Heart left ventricle (tissue), 16 donors: ENCODE measurements at regions not wholly inside any gene's neighbourhood (a gene's known extent, or its start where the extent isn't known, plus 50 kb on each side); places are given as distances from the start of the nearest gene placed in this dataset.

ENCODE experiments used
- ATAC-seq, 4 donors: fragments of 200-7000 bp; cut with Tn5 transposase; one replicate each; pipeline ENCODE4 v1.9.1; 2020 to 2022; ENCODE audit warnings: moderate library complexity in 4 of 4, mild to moderate bottlenecking in 3 of 4, moderate number of reproducible peaks in 1 of 4
- DNase-seq, 5 donors: peaks; one replicate each; pipeline ENCODE4 v3.0.0-alpha.2; 2020
- H3K27ac ChIP-seq, 12 donors: fragments of 200-600 bp; sonication (generic) in 4 of 12; one replicate each; pipeline versions ENCODE4 v1.5.0 to v1.8.0; 2016 to 2022; ENCODE audit warnings: mild to moderate bottlenecking in 2 of 12
- H3K27me3 ChIP-seq, 9 donors: fragments of 200-600 bp; sonication (generic) in 2 of 9; one replicate each; pipeline versions ENCODE4 v1.5.1 to v1.8.0; 2016 to 2022; ENCODE audit warnings: mild to moderate bottlenecking in 3 of 9
- H3K36me3 ChIP-seq, 9 donors: fragments of 200-600 bp; sonication (generic) in 2 of 9; one replicate each; pipeline versions ENCODE4 v1.5.0 to v1.8.0; 2018 to 2022; ENCODE audit warnings: mild to moderate bottlenecking in 2 of 9
- H3K4me1 ChIP-seq, 12 donors: fragments of 200-600 bp; sonication (generic) in 4 of 12; one replicate each; pipeline versions ENCODE4 v1.5.0 to v1.8.0; 2016 to 2022; ENCODE audit warnings: mild to moderate bottlenecking in 3 of 12
- H3K4me3 ChIP-seq, 12 donors: fragments of 200-600 bp; sonication (generic) in 4 of 12; one replicate each; pipeline versions ENCODE4 v1.5.0 to v1.8.0; 2017 to 2022; ENCODE audit warnings: mild to moderate bottlenecking in 9 of 12, moderate library complexity in 4 of 12
- H3K9me3 ChIP-seq, 12 donors: fragments of 200-600 bp; sonication (generic) in 4 of 12; one replicate each; pipeline versions ENCODE4 v1.5.0 to v1.8.0; 2016 to 2022; ENCODE audit warnings: mild to moderate bottlenecking in 1 of 12
- CTCF ChIP-seq, 12 donors: fragments of 200-600 bp; sonication (generic) in 4 of 12; IDR thresholded peaks; one replicate each; pipeline versions ENCODE4 v1.5.0 to v1.8.0; 2018 to 2022; ENCODE audit warnings: antibody characterized with exemption in 12 of 12, mild to moderate bottlenecking in 5 of 12
- POLR2A ChIP-seq, 2 donors: fragments of 450-650 bp; IDR thresholded peaks; one replicate each; pipeline ENCODE4 v1.6.1; 2017; ENCODE audit warnings: antibody characterized with exemption in 2 of 2, mild to moderate bottlenecking in 2 of 2, moderate library complexity in 2 of 2
- WGBS, 4 donors: extraction: QIAGEN DNeasy Blood & Tissue Kit in 2 of 4; methylation state at CpG; one replicate each; pipeline versions ENCODE4 v1.1.5 to v1.1.7; 2013 to 2018; 5-methylcytosine and 5-hydroxymethylcytosine counted together
- intact Hi-C, 10 donors: fragments of 100-400 bp; cut with DNase I; formaldehyde crosslinking; loops; one replicate each; pipeline versions ENCODE4 v1.11.1 to v1.14.2; 2022
- donor health status: ischemic (EF 13 %, LVEDD 7.1; RV severe dilation, severe dysfunction).
- donor health status: healthy with polysubstance abuse.
- donor health status: DM: no; HTN: yes; CAD: no.
- donor health status: DM: no; HTN: no; CAD: no.
- donor health status: ischemic (EF 25% LVEDD 6.9; RV normal size, moderate dysfunction).
- donor health status: ischemic (EF 25% LVEDD 5.7; RV mildly dilated, moderate dysfunction).
- donor health status: healthy.
- donor health status: DM: yes; HTN: yes; CAD: no.
- donor health status: ischemic (EF 35%, LVEDD 5.7; RV mildly dilated, moderate dysfunction).
- donor health status: nonischemic (EF 11% LVEDD 7.7; RV severe dilation, severe dysfunction).
- donor health status: DM: yes; HTN: yes; CAD: no.
- donor health status: PGD.
- donor health status: ischemic (EF 29% LVEDD 5.4; RV normal size, mild dysfunction).
- donor health status: nonischemic (EF 23%, LVEDD 6.1; RV moderate dilation, normal function).

- Histone ChIP-seq H3K9me3 (no peaks in the 10 kb centered on the region), H3K27me3 (no peaks in the 10 kb centered on the region), H3K4me3 (no peak overlapping the region), H3K4me1 (peaks cover 0 to 28% (median 14%) of the 10 kb centered on the region in 12 donors), H3K27ac (no peak overlapping the region), H3K36me3 (no peaks in the 10 kb centered on the region)
- TF ChIP-seq POLR2A (IDR thresholded peaks at IDR 0.05) (no peak), CTCF (IDR thresholded peaks at IDR 0.05) (no peak)
- 71 to 85% (median 82%) methylated on average over 5 to 9 of the region's 9 CpGs for WGBS, 4 donors
- ATAC-seq (no peak), DNase-seq (no peak)
- intact Hi-C loops: no loop called here
Measured at GRCh38 chr3:72340056-72340455, 508.2 kb downstream of the SHQ1 start.

GRCh38 chr3:72339670-72340030 is 508.6 kb downstream of the SHQ1 start:
- DNase-seq (no peak), ATAC-seq (no peak)
- Histone ChIP-seq H3K4me1 (peaks cover 0 to 28% (median 14%) of the 10 kb centered on the region in 12 donors), H3K36me3 (no peaks in the 10 kb centered on the region), H3K27me3 (no peaks in the 10 kb centered on the region), H3K4me3 (no peak overlapping the region), H3K9me3 (no peaks in the 10 kb centered on the region), H3K27ac (no peak overlapping the region)
- TF ChIP-seq CTCF (IDR thresholded peaks at IDR 0.05): no peak
- TF ChIP-seq POLR2A (IDR thresholded peaks at IDR 0.05): no peak
- intact Hi-C loops: loop anchor here in 5 of 10 donors (5.0 to 10.0 kb wide), 3 partner anchors 65 to 105 kb away; partner anchors contain the start of gene RYBP (in 2 of the 5)
- WGBS, 4 donors: 58 to 70% (median 63%) methylated on average over 4 of the region's 4 CpGs

GRCh38 chr3:72338942-72339669 is 509.1 kb downstream of the SHQ1 start:
- peak in 2 of 4 donors; percentile 35 to 75 for ATAC-seq

More at GRCh38 chr3:72338942-72339669, 509.1 kb downstream of the SHQ1 start:
- peak in 2 of 5 donors; percentile 45 to 79 for DNase-seq
- WGBS, 4 donors: 61 to 96% (median 74%) methylated on average over 5 to 11 of the region's 11 CpGs
- peaks cover 0 to 28% (median 14%) of the 10 kb centered on the region in 12 donors for H3K4me1 ChIP-seq
- H3K36me3 ChIP-seq: no peaks in the 10 kb centered on the region
- H3K27ac ChIP-seq: no peak overlapping the region
- no peaks in the 10 kb centered on the region for H3K27me3 ChIP-seq
- no peaks in the 10 kb centered on the region for H3K9me3 ChIP-seq
- intact Hi-C loops: loop anchor here in 5 of 10 donors (5.0 to 10.0 kb wide), 3 partner anchors 64 to 106 kb away; partner anchors contain the start of gene RYBP (in 2 of the 5)
- H3K4me3 ChIP-seq: no peak overlapping the region
- TF ChIP-seq POLR2A (IDR thresholded peaks at IDR 0.05): no peak
- TF ChIP-seq CTCF (IDR thresholded peaks at IDR 0.05): no peak
